CD14-positive monocyte (primary cell): ENCODE measurements at regions not wholly inside any gene's neighbourhood (a gene's known extent, or its start where the extent isn't known, plus 50 kb on each side); places are given as distances from the start of the nearest gene placed in this dataset.

ENCODE experiments used
- DNase-seq, 3 donors: peaks; one replicate each; pipeline ENCODE4 v3.0.0-alpha.2; 2011 to 2022
- H2AFZ ChIP-seq: 2 replicates; pipeline ENCODE4 v1.6.0; 2012; ENCODE audit warnings: mild to moderate bottlenecking, low read depth, low read length, inconsistent platforms; ENCODE audit not compliant: insufficient read depth, poor library complexity, severe bottlenecking
- H3K27ac ChIP-seq, 2 donors: 1 replicate in 1 of 2; 2 replicates in 1 of 2; pipeline ENCODE4 v1.5.1; 2012 to 2013; ENCODE audit warnings: low read length in 2 of 2, control low read depth in 1 of 2, inconsistent platforms in 1 of 2, low read depth in 1 of 2, mild to moderate bottlenecking in 1 of 2
- H3K27me3 ChIP-seq, 2 donors: one replicate each; pipeline versions ENCODE4 v1.6.0 to v1.6.1; 2011 to 2013; ENCODE audit warnings: low read length in 2 of 2; ENCODE audit not compliant: control insufficient read depth in 2 of 2, insufficient read depth in 2 of 2
- H3K36me3 ChIP-seq, 2 donors: replicated peaks in 1 of 2; 1 replicate in 1 of 2; 2 replicates in 1 of 2; pipeline versions ENCODE4 v1.5.1 to v1.6.1; 2012 to 2013; ENCODE audit warnings: low read length in 2 of 2, control low read depth in 1 of 2, inconsistent platforms in 1 of 2, mild to moderate bottlenecking in 1 of 2; ENCODE audit not compliant: insufficient read depth in 2 of 2, control insufficient read depth in 1 of 2
- H3K4me1 ChIP-seq, 2 donors: 1 replicate in 1 of 2; 2 replicates in 1 of 2; pipeline versions ENCODE4 v1.5.1 to v1.6.1; 2012 to 2013; ENCODE audit warnings: low read length in 2 of 2, control low read depth in 1 of 2, inconsistent platforms in 1 of 2, mild to moderate bottlenecking in 1 of 2, moderate library complexity in 1 of 2; ENCODE audit not compliant: insufficient read depth in 2 of 2, control insufficient read depth in 1 of 2
- H3K4me2 ChIP-seq: replicated peaks from 2 replicates; pipeline ENCODE3; 2012; ENCODE audit warnings: low read length, moderate library complexity, mild to moderate bottlenecking; ENCODE audit not compliant: poor library complexity, severe bottlenecking; ENCODE audit errors: extremely low read depth
- H3K4me3 ChIP-seq, 3 experiments: fragments of 200-600 bp in 1 of 3; sonication (generic) in 1 of 3; replicated peaks in 1 of 3; 1 replicate in 2 of 3; 2 replicates in 1 of 3; pipeline ENCODE4 v1.5.1; 2011 to 2013; ENCODE audit warnings: low read length in 3 of 3, mild to moderate bottlenecking in 3 of 3, control low read depth in 2 of 3, low read depth in 2 of 3, inconsistent platforms in 1 of 3, moderate library complexity in 1 of 3
- H3K79me2 ChIP-seq: 2 replicates; pipeline ENCODE4 v1.6.0; 2012; ENCODE audit warnings: mild to moderate bottlenecking, control low read depth, inconsistent platforms, low read length, moderate library complexity; ENCODE audit not compliant: insufficient read depth
- H3K9ac ChIP-seq: 2 replicates; pipeline ENCODE4 v1.6.0; 2017; ENCODE audit warnings: low read length, mild to moderate bottlenecking; ENCODE audit not compliant: insufficient read depth, poor library complexity, severe bottlenecking
- H3K9me3 ChIP-seq, 2 donors: replicated peaks in 1 of 2; 1 replicate in 1 of 2; 2 replicates in 1 of 2; pipeline versions ENCODE4 v1.5.1 to v1.6.1; 2012 to 2013; ENCODE audit warnings: low read length in 2 of 2, control low read depth in 1 of 2; ENCODE audit not compliant: control insufficient read depth in 1 of 2, insufficient read depth in 1 of 2
- H4K20me1 ChIP-seq: 2 replicates; pipeline ENCODE4 v1.6.0; 2012; ENCODE audit warnings: mild to moderate bottlenecking, low read length, control low read depth, moderate library complexity; ENCODE audit not compliant: insufficient read depth
- H3K27ac Mint-ChIP-seq, 7 donors: one replicate each; pipeline ENCODE4 v1.8.0; 2020; ENCODE audit warnings: mild to moderate bottlenecking in 7 of 7, mixed read lengths in 7 of 7, moderate library complexity in 6 of 7, inconsistent platforms in 2 of 7
- H3K27me3 Mint-ChIP-seq, 3 donors: one replicate each; pipeline ENCODE4 v1.8.0; 2021 to 2022; ENCODE audit warnings: low read depth in 3 of 3, mild to moderate bottlenecking in 3 of 3, mixed read lengths in 3 of 3, moderate library complexity in 3 of 3, inconsistent platforms in 1 of 3
- H3K36me3 Mint-ChIP-seq, 2 donors: one replicate each; pipeline ENCODE4 v1.8.0; 2020; ENCODE audit warnings: mixed read lengths in 2 of 2, inconsistent platforms in 1 of 2, mild to moderate bottlenecking in 1 of 2
- H3K4me1 Mint-ChIP-seq: one replicate; pipeline ENCODE4 v1.8.0; 2020; ENCODE audit warnings: mild to moderate bottlenecking, mixed read lengths
- H3K4me3 Mint-ChIP-seq, 2 donors: one replicate each; pipeline ENCODE4 v1.8.0; 2020; ENCODE audit warnings: mild to moderate bottlenecking in 2 of 2, mixed read lengths in 2 of 2, moderate library complexity in 1 of 2
- H3K9me3 Mint-ChIP-seq, 7 donors: one replicate each; pipeline ENCODE4 v1.8.0; 2020 to 2022; ENCODE audit warnings: mixed read lengths in 7 of 7, mild to moderate bottlenecking in 6 of 7, moderate library complexity in 6 of 7, inconsistent platforms in 2 of 7
- WGBS: methylation state at CpG from one replicate; pipeline ENCODE4 v1.1.5; 2013; ENCODE audit warnings: missing lambda C conversion rate; ENCODE audit not compliant: insufficient coverage; 5-methylcytosine and 5-hydroxymethylcytosine counted together
- intact Hi-C, 2 donors: fragments of 100-400 bp; cut with micrococcal nuclease; formaldehyde crosslinking; loops; one replicate each; pipeline versions ENCODE4 v1.15.0 to v1.15.1; 2023
- TF ChIP-seq, protein P1 (sequence below): fragments of 200-600 bp; IDR thresholded peaks from one replicate; pipeline ENCODE4 v1.8.0; 2022; ENCODE audit warnings: antibody characterized with exemption, mild to moderate bottlenecking

- Mint-ChIP-seq H3K4me1 (no peaks in the 10 kb centered on the region), H3K27me3 (peaks cover 0 to 3% (median 0%) of the 10 kb centered on the region in 3 donors), H3K4me3 (no peak overlapping the region), H3K27ac (no peak overlapping the region), H3K9me3 (peaks cover 0 to 4% (median 0%) of the 10 kb centered on the region in 7 donors), H3K36me3 (no peaks in the 10 kb centered on the region)
- H3K4me1 ChIP-seq: no peaks in the 10 kb centered on the region
- no peaks in the 10 kb centered on the region for H3K79me2 ChIP-seq
- no peaks in the 10 kb centered on the region for H3K27me3 ChIP-seq
- WGBS: no CpG with 5 or more reads among the region's 3 CpGs
- H3K4me3 ChIP-seq: no peak overlapping the region
- no peak overlapping the region for H2AFZ ChIP-seq
- no peak overlapping the region for H3K9ac ChIP-seq
- no peak overlapping the region for H3K27ac ChIP-seq
- no peaks in the 10 kb centered on the region for H4K20me1 ChIP-seq
- TF ChIP-seq, protein P1, sequence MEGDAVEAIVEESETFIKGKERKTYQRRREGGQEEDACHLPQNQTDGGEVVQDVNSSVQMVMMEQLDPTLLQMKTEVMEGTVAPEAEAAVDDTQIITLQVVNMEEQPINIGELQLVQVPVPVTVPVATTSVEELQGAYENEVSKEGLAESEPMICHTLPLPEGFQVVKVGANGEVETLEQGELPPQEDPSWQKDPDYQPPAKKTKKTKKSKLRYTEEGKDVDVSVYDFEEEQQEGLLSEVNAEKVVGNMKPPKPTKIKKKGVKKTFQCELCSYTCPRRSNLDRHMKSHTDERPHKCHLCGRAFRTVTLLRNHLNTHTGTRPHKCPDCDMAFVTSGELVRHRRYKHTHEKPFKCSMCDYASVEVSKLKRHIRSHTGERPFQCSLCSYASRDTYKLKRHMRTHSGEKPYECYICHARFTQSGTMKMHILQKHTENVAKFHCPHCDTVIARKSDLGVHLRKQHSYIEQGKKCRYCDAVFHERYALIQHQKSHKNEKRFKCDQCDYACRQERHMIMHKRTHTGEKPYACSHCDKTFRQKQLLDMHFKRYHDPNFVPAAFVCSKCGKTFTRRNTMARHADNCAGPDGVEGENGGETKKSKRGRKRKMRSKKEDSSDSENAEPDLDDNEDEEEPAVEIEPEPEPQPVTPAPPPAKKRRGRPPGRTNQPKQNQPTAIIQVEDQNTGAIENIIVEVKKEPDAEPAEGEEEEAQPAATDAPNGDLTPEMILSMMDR: no peak
- no peaks in the 10 kb centered on the region for H3K36me3 ChIP-seq
- no peaks in the 10 kb centered on the region for H3K9me3 ChIP-seq
- intact Hi-C loops: no loop called here
- H3K4me2 ChIP-seq: no peak overlapping the region
- no peak for DNase-seq
These were observed 382.9 kb downstream of the TFEC start for GRCh38 chr7:115647712-115648111.

DNA sequence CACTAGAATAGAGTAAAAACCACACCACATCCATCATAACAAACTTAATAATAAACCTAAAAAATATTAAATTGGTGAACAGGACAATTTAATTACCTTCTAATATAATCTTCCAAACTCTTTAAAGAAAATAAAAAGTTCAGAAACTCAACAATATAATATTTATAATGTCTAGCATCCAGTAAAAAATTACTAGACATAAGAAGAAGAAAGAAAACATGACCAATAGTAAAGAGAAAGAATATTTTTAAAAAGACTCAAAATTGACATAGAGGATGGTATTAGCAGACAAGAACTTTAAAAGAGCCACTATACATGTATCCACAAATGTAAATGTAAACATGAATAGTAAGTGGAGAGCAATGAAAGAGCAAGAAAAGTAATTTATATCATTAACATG, 388.4 kb downstream of the TFEC start:
- H3K27ac Mint-ChIP-seq: no peak overlapping the region
- H3K4me1 Mint-ChIP-seq: no peaks in the 10 kb centered on the region
- Histone ChIP-seq H3K4me2 (no peak overlapping the region), H3K36me3 (no peaks in the 10 kb centered on the region), H3K9ac (no peak overlapping the region), H4K20me1 (no peaks in the 10 kb centered on the region), H3K79me2 (no peaks in the 10 kb centered on the region), H3K27ac (no peak overlapping the region), H3K27me3 (no peaks in the 10 kb centered on the region), H3K4me1 (no peaks in the 10 kb centered on the region), H3K4me3 (no peak overlapping the region), H2AFZ (no peak overlapping the region), H3K9me3 (peaks cover 0 to 4% of the 10 kb centered on the region in 2 donors)
- H3K36me3 Mint-ChIP-seq: no peaks in the 10 kb centered on the region
- TF ChIP-seq, protein P1: no peak
- no peak overlapping the region for H3K4me3 Mint-ChIP-seq
- DNase-seq: no peak
- H3K27me3 Mint-ChIP-seq: peaks cover 0 to 1% (median 1%) of the 10 kb centered on the region in 3 donors
- intact Hi-C loops: no loop called here
- peaks cover 0 to 5% (median 0%) of the 10 kb centered on the region in 7 donors for H3K9me3 Mint-ChIP-seq
